ENCODE measurements at regions not wholly inside any gene's neighbourhood (a gene's known extent, or its start where the extent isn't known, plus 50 kb on each side); places are given as distances from the start of the nearest gene placed in this dataset.

- DNase-seq = no peak
- Histone ChIP-seq H3K36me3 (ENCODE audit: control insufficient read depth, insufficient read depth, low read length) (no peaks in the 10 kb centered on the region), H3K4me1 (ENCODE audit: control insufficient read depth, insufficient read depth, low read length) (no peaks in the 10 kb centered on the region), H3K9me3 (ENCODE audit: control insufficient read depth, insufficient read depth, low read length) (no peaks in the 10 kb centered on the region), H3K27me3 (ENCODE audit: control insufficient read depth, insufficient read depth, low read length) (no peaks in the 10 kb centered on the region), H3K4me3 (ENCODE audit: low read length) (no peak overlapping the region), H3K27ac (ENCODE audit: low read length) (no peak overlapping the region)
- intact Hi-C loops (cut with micrococcal nuclease) = no loop called here
- no peak overlapping the region for H3K27ac Mint-ChIP-seq
- no peaks in the 10 kb centered on the region for H3K4me1 Mint-ChIP-seq
- peaks cover 8 to 15% of the 10 kb centered on the region in 2 donors for H3K9me3 Mint-ChIP-seq
- TF ChIP-seq CTCF (IDR thresholded peaks at IDR 0.05) = no peak
- no peak overlapping the region for H3K4me3 Mint-ChIP-seq
- H3K36me3 Mint-ChIP-seq = no peaks in the 10 kb centered on the region
- H3K27me3 Mint-ChIP-seq (ENCODE audit: low read depth in 2 of 2) = no peaks in the 10 kb centered on the region
- WGBS (ENCODE audit: insufficient coverage) = 68% methylated on average over 3 of the region's 3 CpGs
- no peak for ATAC-seq
Observed at GRCh38 chr5:105238561-105238960, 1676.0 kb upstream of the NUDT12 start.

GRCh38 chr5:105230516-105231157 lies 1668.0 kb upstream of the NUDT12 start:
- intact Hi-C loops (cut with micrococcal nuclease) = no loop called here
- Histone ChIP-seq H3K36me3 (ENCODE audit: control insufficient read depth, insufficient read depth, low read length) (no peaks in the 10 kb centered on the region), H3K27ac (ENCODE audit: low read length) (no peak overlapping the region), H3K9me3 (ENCODE audit: control insufficient read depth, insufficient read depth, low read length) (no peaks in the 10 kb centered on the region), H3K27me3 (ENCODE audit: control insufficient read depth, insufficient read depth, low read length) (no peaks in the 10 kb centered on the region), H3K4me1 (ENCODE audit: control insufficient read depth, insufficient read depth, low read length) (no peaks in the 10 kb centered on the region), H3K4me3 (ENCODE audit: low read length) (no peak overlapping the region)
- peaks cover 13% of the 10 kb centered on the region in 2 donors for H3K9me3 Mint-ChIP-seq
- DNase-seq (no peak), ATAC-seq (no peak)
- WGBS (ENCODE audit: insufficient coverage) = 73% methylated on average over 3 of the region's 4 CpGs
- no peaks in the 10 kb centered on the region for H3K27me3 Mint-ChIP-seq (ENCODE audit: low read depth in 2 of 2)
- TF ChIP-seq CTCF (IDR thresholded peaks at IDR 0.05) = no peak
- H3K4me3 Mint-ChIP-seq = no peak overlapping the region
- H3K4me1 Mint-ChIP-seq = no peaks in the 10 kb centered on the region
- no peaks in the 10 kb centered on the region for H3K36me3 Mint-ChIP-seq
- no peak overlapping the region for H3K27ac Mint-ChIP-seq

GRCh38 chr5:105218018-105218417 lies 1655.4 kb upstream of the NUDT12 start:
- no peak for ATAC-seq

More at GRCh38 chr5:105218018-105218417, 1655.4 kb upstream of the NUDT12 start:
- H3K27me3 Mint-ChIP-seq (ENCODE audit: low read depth in 2 of 2) = no peaks in the 10 kb centered on the region
- H3K27me3 ChIP-seq (ENCODE audit: control insufficient read depth, insufficient read depth, low read length) = no peaks in the 10 kb centered on the region
- no peak for DNase-seq
- H3K4me1 Mint-ChIP-seq = no peaks in the 10 kb centered on the region
- H3K36me3 Mint-ChIP-seq = peaks cover 17% of the 10 kb centered on the region
- no peak overlapping the region for H3K4me3 ChIP-seq (ENCODE audit: low read length)
- H3K9me3 ChIP-seq (ENCODE audit: control insufficient read depth, insufficient read depth, low read length) = no peaks in the 10 kb centered on the region
- H3K4me3 Mint-ChIP-seq = no peak overlapping the region
- no peak overlapping the region for H3K27ac ChIP-seq (ENCODE audit: low read length)
- H3K27ac Mint-ChIP-seq = no peak overlapping the region
- intact Hi-C loops (cut with micrococcal nuclease) = no loop called here
- 9% methylated on average over 1 of the region's 1 CpG for WGBS (ENCODE audit: insufficient coverage)
- no peaks in the 10 kb centered on the region for H3K36me3 ChIP-seq (ENCODE audit: control insufficient read depth, insufficient read depth, low read length)
- TF ChIP-seq CTCF (IDR thresholded peaks at IDR 0.05) = no peak
- no peaks in the 10 kb centered on the region for H3K4me1 ChIP-seq (ENCODE audit: control insufficient read depth, insufficient read depth, low read length)
- H3K9me3 Mint-ChIP-seq = peaks cover 12 to 15% of the 10 kb centered on the region in 2 donors

All from natural killer cell (primary cell).